Breast epithelium (tissue), 3 donors: ENCODE measurements at regions not wholly inside any gene's neighbourhood (a gene's known extent, or its start where the extent isn't known, plus 50 kb on each side); places are given as distances from the start of the nearest gene placed in this dataset.

Experiments
- POLR2A ChIP-seq: fragments of 450-650 bp; IDR thresholded peaks from one replicate; pipeline ENCODE4 v1.6.1; 2016; ENCODE audit warnings: antibody characterized with exemption, mild to moderate bottlenecking, moderate library complexity
- TF ChIP-seq, protein P1 (sequence below), 3 donors: fragments of 450-650 bp; IDR thresholded peaks; one replicate each; pipeline ENCODE4 v1.5.1; 2016 to 2017; ENCODE audit warnings: antibody characterized with exemption in 3 of 3, mild to moderate bottlenecking in 3 of 3, moderate library complexity in 3 of 3

- TF ChIP-seq, protein P1, sequence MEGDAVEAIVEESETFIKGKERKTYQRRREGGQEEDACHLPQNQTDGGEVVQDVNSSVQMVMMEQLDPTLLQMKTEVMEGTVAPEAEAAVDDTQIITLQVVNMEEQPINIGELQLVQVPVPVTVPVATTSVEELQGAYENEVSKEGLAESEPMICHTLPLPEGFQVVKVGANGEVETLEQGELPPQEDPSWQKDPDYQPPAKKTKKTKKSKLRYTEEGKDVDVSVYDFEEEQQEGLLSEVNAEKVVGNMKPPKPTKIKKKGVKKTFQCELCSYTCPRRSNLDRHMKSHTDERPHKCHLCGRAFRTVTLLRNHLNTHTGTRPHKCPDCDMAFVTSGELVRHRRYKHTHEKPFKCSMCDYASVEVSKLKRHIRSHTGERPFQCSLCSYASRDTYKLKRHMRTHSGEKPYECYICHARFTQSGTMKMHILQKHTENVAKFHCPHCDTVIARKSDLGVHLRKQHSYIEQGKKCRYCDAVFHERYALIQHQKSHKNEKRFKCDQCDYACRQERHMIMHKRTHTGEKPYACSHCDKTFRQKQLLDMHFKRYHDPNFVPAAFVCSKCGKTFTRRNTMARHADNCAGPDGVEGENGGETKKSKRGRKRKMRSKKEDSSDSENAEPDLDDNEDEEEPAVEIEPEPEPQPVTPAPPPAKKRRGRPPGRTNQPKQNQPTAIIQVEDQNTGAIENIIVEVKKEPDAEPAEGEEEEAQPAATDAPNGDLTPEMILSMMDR (IDR thresholded peaks at IDR 0.05), result no peak
- TF ChIP-seq POLR2A, result no peak
Observed at GRCh38 chr12:19718401-19718800, 279.1 kb downstream of the AEBP2 start.
